ENCODE measurements at regions not wholly inside any gene's neighbourhood (a gene's known extent, or its start where the extent isn't known, plus 50 kb on each side); places are given as distances from the start of the nearest gene placed in this dataset.
"Not testable (repeated sequence)": the region's sequence is repeated elsewhere in the genome, so short reads cannot be mapped to it uniquely, and the experiment has no call there.

- DNase-seq (ENCODE audit: low read depth) = no peak
Observed at GRCh38 chr4:38383646-38384121, 280.3 kb upstream of the KLF3 start.

- DNase-seq (ENCODE audit: low read depth) = no peak
Observed at GRCh38 chr4:38385093-38386004, 278.6 kb upstream of the KLF3 start.

DNA sequence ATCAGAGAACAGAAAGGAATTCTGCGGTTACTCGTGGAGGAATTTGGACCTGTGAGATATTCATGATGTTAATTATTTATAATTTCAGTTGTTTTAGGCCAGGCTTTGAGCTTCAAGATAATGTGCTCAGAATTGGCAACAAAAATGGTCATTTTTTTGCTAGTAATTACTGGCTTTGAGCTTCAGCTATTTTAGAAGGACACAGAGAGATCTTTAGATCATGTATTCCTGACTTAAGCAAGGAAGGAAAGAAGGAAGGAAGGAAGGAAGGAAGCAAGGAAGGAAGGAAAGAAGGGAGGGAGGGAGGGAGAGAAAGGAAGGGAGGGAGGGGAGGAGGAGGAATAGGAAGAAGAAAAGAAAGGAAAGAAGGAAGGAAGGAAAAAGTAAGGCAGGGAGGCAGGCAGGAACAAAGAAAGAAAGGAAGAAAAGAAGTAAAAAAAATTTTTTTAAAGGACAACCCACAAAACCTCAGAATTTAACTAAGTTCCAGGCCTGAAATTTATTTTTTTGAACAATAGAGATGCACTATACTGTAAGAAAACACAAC is 277.9 kb upstream of the KLF3 start:
- DNase-seq (ENCODE audit: low read depth) = no peak

- DNase-seq (ENCODE audit: low read depth) = no peak
Observed at GRCh38 chr4:38386654-38387188, 277.3 kb upstream of the KLF3 start.

GRCh38 chr4:38387348-38387747 is 276.7 kb upstream of the KLF3 start:
- DNase-seq (ENCODE audit: low read depth) = no peak

DNA sequence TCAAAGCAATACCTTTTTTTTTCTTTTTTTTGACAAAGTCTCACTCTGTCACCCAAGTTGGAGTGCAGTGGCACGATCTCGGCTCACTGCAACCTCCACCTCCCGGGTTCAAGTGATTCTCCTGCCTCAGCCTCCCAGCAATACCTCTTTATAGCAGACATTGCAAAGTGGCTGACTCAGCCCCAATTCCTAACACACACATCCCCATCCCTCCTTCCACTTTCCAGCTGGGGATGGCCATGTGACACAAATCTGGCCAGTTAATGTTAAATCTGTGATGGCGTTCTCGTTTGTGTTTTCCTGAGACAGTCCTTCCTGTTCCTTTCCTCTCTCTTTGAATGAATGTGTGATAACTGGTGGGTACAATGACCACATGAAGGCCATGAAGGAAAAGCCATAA is 276.2 kb upstream of the KLF3 start:
- DNase-seq (ENCODE audit: low read depth) = no peak

- not testable (repeated sequence) for DNase-seq (ENCODE audit: low read depth)
Observed at GRCh38 chr4:38388907-38389306, 275.1 kb upstream of the KLF3 start.

DNA sequence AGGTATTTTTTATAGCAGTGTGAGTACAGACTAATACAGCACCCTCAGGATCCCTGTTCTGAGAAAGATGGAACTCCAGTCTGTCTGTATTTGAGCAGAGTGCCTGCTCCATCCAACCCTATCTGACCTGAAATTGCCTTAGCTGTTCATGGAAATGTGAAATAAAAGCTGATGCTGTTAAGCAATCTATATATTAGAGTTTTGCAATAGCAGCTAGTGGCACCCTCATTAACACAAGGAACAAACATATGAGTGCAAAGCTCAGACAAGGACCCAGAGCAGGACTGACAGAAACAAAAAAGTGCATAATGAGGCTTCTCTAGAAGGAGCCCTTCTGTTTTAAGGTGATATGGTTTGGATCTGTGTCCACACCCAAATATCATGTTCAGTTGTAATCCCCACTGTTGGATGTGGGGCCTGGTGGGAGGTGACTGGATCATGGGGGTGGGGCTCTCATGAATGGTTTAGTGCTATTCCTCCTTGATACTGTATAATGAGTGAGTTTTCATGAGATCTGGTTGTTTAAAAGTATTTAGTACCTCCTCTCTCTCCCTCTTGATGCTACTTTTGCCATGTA is 272.9 kb upstream of the KLF3 start:
- no peak for DNase-seq (ENCODE audit: low read depth)

DNA sequence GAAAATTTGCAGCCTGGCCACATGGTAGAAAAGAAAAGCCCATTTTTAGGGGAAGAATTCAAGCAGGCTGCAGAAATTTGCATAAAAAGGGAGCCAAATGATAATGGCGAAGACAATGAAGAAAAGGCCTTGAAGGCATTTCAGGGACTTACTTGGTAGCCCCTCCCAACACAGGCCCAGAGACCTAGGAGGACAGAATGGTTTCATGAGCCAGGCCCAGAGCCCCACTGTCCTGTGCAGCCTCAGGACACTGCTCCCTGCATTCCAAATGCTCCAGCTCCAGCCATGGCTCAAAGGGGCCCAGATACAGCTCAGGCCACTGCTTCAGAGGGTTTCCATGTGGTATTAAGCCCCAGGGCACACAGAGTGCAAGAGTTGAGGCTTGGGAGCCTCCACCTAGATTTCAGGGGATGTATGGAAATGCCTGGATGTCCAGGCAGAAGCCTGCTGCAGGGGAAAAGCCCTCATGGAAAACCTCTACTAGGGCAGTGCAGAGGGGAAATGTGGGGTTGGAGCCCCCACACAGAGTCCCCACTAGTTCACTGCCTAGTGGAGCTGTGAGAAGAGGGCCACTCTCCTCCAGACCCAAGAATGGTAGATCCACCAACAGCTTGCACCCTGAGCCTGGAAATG is 271.7 kb upstream of the KLF3 start:
- no peak for DNase-seq (ENCODE audit: low read depth)

GRCh38 chr4:38396091-38396490 is 267.9 kb upstream of the KLF3 start:
- DNase-seq (ENCODE audit: low read depth) = no peak

- no peak for DNase-seq (ENCODE audit: low read depth)
Observed at GRCh38 chr4:38396845-38397547, 267.0 kb upstream of the KLF3 start.

DNA sequence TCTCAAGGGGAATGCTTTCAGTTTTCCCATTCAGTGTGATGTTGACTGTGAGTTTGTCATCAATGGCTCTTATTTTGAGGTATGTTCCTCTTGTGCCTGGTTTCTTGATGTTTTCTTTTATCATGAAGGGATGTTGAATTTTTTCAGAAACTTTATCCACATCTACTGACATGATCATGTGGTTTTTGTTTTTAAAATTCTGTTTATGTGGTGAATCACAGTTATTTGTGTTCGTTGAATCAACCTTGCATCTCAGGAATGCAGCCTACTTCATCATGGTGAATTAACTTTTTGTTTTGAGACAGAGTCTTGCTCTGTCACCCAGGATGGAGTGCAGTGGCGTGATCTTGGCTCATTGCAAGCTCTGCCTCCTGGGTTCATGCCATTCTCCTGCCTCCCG is 263.1 kb upstream of the KLF3 start:
- no peak for DNase-seq (ENCODE audit: low read depth)

- no peak for DNase-seq (ENCODE audit: low read depth)
Observed at GRCh38 chr4:38406243-38406642, 257.8 kb upstream of the KLF3 start.

DNA sequence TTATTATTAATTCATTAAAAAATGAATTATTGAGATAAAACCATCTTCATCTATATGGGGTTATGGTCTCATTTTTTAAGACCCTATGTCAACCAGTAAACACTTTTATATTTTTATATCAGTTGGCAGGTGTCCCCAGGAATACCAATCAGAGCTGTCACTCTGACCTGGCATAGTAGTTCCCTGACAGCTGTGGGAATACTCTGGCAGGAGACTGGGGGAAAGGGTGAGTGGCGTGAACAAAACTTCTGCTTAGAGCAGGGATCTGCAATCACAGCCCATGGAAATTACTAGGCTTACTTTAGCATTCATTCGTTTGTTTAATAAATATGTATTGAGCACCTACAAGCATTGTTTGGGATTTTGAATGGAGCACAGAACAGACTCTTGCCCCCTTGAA is 254.1 kb upstream of the KLF3 start:
- no peak for DNase-seq (ENCODE audit: low read depth)

GRCh38 chr4:38411092-38411491 is 252.9 kb upstream of the KLF3 start:
- DNase-seq (ENCODE audit: low read depth) = no peak

- no peak for DNase-seq (ENCODE audit: low read depth)
Observed at GRCh38 chr4:38411981-38412536, 251.9 kb upstream of the KLF3 start.

DNA sequence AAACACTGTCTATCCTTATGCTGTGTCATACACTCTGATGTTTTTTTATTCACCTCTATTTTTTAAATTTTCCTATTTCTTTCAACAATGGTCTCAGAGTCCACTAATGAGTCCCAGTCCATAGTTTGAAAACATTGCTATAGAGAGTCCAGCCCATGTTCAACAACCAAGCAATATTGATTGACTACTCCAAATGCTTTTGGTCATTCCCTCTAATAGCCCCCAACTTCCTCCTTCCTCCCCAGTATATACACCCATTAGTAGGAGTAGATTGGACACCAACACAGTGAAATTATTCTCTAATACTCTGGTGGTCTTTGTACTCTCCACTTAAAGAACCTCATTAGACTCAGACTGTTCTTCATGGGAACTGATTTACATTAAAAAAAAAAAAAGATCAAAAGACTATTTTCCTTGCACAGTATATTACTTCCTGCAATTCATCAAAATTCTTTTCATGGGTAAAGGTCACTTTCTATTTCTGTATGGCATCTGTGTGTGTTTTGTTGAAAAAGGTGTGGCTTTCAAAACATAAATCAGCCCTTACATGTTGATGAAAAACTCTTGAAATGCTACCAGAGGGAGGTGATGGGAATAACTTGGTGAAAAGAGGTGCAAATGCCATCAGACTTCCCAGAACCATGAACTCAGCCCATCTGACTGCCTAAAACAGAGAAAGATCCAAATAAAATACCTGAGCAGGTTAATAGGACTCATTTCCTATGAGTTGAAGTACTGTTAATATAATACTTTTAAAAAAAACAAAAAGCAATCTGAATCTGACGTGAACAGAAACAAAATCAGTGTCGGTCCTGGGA is 250.3 kb upstream of the KLF3 start:
- no peak for DNase-seq (ENCODE audit: low read depth)

GRCh38 chr4:38414410-38414809 is 249.6 kb upstream of the KLF3 start:
- no peak for DNase-seq (ENCODE audit: low read depth)

- no peak for DNase-seq (ENCODE audit: low read depth)
Observed at GRCh38 chr4:38415682-38416081, 248.3 kb upstream of the KLF3 start.

DNA sequence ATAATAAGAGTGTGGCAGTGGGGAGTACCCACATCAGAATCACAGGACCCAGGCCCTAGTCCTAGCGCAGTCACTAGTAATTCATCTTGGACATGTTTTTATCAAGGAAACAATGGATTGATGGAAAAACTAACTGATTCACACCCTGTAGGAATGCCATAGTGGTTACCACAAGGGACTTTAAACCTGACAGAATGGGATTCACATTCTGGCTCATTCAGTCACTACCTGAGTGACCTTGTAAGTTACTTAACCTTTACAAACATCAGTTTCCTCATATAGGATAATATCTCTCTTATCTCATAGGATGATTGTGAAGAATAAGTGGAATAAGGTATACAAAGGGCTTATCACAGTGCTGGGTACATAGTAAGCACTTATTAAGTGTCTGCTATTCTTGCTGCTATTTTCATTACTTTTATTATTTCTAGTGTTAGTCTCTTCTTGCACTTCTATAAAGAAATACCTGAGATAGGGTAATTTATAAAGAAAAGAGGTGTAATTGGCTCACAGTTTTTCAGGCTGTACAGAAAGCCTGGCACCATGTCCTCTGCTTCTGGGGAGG is 247.5 kb upstream of the KLF3 start:
- no peak for DNase-seq (ENCODE audit: low read depth)

All from stimulated activated CD8-positive, alpha-beta memory T cell treated with anti-CD3 and anti-CD28 coated beads, Interleukin-15, amount 100 ng/mL, for 24 hours (primary cell).